ENCODE measurements at regions not wholly inside any gene's neighbourhood (a gene's known extent, or its start where the extent isn't known, plus 50 kb on each side); places are given as distances from the start of the nearest gene placed in this dataset.

DNA sequence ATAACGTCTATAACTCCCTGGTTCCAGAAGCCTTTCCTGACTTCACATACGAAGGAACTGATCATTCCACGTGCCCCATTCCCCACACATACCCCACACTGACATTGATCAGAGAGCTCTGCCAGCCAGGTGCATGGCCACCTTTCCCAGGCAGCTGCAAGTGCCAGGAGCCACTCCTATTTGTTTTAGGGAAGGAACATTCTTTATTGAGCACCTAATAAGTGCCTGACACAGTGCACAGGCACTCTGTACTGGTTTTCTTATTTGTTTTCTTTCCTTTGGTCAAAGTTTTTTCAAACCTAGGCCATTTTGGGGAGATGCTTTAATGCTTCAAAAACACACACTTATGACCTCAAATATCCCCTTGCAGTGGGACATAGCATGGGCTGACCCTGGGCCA, 50.0 kb downstream of the PITPNM2 start:
- no peak for DNase-seq

DNA sequence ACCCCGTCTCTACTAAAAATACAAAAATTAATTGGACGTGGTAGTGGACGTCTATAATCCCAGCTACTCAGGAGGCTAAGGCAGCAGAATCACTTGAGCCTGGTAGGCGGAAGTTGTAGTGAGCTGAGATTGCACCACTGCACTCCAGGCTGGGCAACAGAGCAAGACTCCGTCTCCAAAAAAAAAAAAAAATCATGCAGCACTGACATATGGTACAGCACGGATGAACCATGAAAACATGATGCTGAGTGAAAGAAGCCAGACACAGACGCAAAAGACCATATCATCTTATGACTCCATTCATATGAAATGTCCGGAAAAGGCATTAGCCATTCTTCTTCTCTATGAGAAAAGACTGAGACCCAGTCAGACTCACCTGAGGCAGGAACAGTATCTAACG, 50.4 kb downstream of the PITPNM2 start:
- no peak for DNase-seq

DNA sequence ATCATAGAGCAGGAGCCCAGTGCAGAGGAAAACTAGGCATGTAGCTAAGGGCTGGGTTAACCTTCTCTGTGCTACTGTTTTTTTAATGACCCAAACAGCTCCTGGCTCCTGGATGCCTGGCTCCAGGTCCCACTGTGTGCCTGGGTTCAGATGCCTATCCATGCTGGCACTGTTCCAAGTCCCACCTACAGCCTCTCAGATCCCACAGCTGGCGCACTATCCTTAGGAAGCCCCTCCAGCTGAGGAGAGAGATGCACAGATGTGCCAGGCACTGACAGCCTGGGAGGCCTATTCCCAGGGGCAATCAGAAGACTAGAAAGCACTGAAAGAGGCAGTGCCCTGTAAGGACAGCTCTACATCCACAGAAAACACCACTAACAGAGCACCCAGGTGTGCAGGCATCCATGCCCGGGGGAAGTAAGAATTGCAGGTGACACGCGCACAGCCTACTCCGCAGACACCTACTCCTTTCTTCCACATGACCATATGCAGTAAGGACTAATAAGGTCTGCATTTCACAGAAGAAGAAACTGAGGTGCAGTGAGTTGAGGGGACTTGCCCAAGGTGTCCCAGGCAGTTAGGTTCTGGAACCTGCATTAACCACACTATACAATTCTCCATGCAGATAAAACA, 51.2 kb downstream of the PITPNM2 start:
- DNase-seq = peak; percentile 26

DNA sequence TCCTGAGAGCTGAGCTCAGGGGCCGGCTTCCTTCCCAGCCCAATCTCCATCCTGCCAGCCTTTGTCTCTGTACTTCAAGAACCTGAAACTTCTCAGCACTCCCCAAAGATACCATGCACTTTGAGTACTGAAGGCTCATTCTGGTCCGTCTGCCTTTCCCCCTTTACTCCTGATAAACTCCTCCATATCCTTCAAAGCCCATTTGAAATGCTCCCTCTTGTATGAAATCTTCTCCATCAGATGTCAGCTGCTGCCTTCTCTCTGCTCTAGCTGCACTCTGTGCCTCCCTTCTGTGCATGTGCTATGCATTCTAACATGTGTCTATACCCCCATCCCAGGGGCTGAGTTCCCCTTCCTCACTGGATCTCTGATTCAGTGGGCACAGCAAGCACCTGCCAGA, 52.1 kb downstream of the PITPNM2 start:
- DNase-seq = no peak

DNA sequence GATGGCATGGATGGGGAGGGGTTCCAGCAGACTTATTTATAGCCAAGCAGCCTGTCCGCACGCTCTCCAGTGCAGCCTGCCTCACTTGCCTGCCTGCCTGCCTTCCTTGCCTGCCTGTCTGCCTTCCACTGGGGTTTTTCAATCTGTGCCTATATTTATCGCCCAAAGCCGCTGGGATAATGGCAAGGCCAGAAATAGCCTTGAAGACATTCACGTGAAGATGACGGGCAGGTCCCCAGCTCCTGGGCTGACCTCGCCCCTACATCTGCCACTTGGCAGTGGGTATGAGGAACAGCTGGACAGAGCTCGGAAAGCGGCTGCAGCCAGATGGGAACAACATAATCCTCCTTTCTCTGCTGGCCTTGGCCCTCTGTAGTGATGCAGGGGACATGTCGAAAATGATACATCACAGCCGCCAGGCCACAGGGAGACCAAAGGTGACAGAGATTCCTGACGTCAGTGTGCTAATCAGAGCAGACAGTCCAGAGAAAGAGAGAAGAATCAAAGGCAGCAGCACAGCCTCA, 53.3 kb downstream of the PITPNM2 start:
- peak; percentile 44 for DNase-seq

DNA sequence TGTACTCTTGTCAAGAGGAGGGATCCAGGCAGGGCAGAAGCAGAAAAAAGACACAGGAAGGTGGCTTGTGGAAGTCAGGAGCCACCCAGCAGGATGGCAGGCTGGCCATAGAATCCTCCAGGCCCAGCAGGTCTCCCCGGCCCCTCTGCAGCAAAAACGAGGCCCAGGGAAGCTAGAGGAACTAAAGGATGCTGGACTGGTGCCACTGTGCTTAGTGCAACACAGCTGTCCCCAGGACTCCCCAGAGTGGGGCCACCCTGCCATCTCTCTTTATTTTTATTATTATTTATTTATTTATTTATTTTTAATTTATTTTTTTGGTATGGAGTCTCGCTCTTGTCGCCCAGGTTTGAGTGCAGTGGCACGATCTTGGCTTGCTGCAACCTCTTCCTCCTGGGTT, 54.1 kb downstream of the PITPNM2 start:
- no peak for DNase-seq

DNA sequence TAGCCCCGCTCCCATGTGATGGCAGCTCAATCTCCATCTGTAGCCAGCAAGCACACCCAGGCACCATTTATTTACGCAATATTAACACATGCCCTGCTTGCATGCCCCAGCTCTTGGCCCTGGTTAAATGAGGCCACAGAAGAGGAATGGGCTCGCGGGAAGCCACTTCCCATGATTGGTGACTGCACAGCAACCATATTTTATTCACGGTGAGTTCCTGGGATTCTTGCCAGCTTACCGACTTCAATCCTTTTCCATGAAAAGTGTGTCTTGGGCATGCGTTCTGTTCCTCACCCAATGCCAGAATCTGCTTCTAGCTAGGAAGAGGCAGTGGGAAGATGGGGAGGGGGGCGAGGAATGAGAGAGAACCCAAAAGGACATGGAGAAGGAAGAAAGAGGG, 54.7 kb downstream of the PITPNM2 start:
- no peak for DNase-seq

DNA sequence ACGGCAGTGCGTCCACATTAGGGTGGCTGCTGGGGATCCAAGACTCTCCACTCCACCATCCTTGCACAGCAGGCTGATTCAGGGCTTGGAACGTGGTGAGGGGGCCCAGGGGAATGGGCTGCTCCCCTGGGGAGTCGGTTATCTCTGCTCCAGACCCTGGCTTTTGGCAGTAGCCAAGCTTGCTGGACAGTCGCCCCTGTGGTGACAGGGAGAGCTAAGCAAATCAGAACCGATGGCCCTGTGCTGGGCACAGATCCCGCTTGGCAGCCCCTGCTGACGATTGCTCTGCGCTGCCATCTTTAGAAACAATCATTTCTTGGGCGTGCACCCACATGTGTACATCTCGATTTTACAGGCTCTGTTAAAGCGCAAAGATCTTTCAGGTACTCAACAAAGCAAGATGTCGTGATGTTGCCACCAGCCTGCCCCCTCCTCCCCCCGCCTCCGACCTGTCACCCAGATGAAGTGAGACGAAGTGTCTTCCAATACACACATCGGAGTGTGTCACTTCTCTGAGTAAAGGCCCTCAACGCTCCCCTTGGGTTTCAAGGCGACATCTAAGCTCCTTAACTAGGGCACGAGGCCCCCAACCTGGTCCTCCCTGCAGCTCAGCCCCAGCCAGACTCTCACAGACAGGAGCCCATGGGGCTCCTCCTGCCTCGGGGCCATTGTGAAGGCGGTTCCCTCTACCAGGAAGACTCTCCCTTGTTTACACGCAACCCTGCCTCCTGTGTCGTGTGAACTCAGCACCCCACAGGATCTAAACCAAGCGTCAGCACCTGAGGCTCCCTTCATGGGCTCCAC, 55.6 kb downstream of the PITPNM2 start:
- DNase-seq = no peak

DNA sequence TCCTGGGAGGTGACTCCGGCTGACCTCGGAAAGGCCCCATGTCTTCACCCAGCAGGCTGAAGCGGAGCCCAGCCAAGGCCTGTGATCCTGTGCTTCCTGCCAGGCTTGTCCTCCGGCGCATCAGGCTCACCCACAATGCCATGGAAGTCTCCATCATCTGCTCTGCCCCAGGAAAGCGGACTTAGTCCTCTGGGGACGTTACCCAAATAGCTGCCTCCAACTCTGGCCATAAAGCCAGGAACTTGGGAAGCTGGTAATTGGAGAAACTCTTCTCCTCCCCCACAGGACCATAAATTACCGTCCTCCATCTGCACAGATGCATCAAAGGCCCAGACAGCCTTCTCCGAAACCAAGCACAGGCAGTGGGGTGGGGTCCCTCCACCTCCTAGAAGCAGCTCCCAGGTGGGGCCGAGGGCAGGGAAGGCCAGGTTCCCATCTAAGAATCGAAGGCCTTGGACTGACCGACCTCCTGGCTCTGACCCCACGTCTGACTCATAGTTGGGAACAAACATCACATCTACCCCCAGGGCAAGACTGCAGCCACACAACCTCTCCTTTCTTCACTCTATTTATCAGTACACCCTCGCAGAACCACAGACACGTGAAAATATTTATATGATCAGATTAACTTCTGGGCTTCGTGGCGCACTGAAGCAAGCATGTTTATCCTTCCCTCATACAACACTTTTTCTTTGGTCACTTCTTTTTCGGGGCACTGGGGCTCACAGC, 56.4 kb downstream of the PITPNM2 start:
- DNase-seq = no peak

DNA sequence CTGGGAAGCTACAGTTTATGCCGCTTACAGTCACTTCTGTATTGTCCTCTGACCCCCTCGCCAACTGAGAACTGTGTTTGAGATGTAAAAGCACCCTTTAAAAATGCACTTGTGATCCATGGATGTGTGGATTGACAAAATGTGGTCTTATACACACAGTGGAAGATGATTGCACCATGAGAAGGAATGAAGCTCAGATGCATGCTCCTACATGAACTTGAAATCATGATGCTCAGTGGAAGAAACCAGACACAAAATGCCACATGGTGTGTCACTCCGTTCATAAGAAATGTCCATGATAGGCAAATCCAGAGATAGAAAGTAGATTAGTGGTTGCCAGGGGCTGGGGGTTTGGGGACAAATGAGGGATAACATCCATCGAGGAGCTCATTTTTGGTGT, 58.0 kb downstream of the PITPNM2 start:
- DNase-seq = no peak

DNA sequence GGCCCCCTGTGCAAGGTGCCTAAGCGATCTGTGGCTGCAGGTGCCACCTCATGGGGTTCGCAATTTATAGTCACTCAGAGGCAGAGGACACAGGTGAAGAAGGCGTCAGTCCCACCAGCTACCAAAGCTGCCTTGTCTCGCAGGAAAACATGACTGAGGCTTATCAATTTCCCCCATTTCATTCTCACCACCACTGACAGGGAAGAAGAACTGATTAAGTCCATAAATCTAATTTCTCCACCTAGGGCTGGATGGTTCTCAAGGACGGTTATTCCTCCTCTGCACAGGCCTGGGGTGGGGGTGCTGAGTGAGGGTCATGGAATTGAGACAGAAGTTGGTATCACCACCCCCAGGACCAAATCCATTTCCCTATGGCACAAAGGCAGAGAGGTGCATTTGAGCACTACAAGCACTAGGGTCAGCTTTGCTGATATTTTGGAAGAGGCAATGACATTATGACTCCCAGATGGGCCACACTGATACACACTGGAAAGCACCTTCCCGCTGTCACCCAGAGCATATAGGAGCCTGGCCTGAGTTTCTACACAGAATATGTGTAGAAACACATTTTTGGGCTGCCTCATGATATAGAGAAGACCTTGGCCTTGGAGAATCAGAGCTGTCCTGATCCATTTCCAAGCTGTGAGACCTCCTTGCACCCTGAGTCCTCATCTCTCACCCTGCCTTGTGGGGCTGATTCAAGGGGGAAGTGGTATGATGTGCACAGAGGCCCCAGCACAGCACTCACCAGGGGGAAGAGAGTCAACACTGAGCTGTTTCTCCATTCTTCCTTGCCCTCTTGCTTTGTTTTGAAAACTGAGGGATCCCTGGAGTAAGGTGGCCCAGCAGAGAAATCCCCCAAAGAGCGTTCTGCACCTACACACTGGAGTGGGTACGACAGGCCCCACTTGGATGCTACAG, 59.4 kb downstream of the PITPNM2 start:
- no peak for DNase-seq

DNA sequence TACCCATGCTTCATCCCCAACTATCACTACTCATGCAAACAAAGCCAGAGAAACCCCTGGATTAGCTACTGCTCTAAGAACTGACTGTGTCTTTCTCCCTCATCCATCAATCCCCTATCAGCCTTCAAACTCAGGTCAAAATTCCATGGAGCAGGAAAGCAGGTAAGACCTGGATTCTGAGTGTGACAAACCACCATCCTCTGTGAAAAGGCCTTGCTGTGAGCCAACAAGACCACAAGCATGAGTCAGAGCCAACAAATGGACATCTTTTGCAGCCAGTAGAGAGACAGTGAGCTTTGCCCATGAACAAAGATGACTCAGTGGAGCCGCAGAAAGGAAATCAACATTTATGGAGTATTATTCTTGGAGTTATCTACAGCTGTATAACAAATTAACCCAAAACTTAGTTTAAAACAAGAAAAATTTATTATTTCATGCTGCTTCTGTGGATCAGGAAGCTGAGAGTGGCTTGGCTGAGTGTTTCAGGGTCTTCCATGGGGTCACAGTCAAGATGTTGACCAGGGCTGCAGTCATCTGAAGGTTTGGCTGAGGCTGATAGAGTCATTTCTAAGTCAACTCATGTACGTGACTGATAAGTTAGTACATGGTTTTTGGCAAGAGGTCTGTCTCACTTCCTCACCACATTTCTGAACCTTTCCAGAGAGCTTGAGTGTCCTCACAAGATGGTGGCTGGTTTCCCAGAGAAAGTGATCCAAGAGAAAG, 61.1 kb downstream of the PITPNM2 start:
- DNase-seq = no peak

DNA sequence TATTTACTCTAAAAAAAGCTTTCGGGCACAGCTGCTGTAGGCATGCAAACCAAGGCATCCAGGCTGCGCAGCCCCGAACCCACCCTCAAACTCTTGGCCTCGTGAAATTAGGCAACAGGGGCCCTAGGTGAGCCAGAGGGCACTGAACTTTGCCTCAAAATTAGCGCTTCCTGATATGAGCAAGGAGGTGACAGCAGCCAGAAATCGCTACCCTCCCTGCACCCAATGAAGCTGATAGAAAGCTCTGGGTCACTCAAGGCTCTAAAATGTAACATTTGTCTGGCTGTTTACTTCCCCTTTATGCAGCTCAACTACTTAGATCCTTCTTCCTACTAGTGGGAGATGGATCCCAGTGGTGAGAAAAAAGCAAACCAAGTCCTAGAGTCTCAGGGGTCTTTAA, 61.8 kb downstream of the PITPNM2 start:
- DNase-seq = no peak

DNA sequence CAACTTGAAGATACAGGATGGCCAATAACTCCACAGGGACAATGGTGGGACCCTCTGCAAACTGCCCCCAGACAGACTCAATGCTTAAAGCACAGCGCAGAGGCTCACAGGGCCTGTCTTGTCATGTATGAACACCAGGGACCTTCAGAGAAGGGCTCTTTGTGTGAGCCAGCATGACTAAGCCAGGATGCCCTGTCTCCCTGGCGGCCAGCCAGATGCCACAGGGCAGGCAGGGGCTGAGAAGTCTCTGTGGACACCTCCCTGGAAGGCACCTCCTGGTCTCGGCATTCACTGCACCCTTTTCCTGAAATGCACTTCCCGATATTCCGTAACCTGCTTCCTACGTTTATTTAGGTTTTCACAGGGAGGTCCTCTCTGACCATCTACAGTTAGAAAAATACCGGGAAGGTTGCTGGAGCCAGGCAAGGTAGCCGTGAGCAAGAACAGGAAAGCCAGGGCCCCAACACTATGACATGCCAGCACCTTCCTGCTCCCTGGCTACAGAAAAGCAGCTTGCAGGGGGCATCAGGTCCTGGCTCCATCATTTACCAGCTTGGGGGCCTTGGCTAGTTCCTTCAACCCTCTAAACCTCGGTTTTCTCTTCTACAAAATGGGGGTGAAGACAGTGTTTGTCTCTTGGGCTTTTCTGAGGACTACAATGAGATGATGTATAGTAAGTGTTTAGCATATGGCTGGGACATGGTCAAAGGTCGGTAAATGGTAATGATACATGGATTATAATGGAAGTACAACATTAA, 65.0 kb downstream of the PITPNM2 start:
- no peak for DNase-seq

DNA sequence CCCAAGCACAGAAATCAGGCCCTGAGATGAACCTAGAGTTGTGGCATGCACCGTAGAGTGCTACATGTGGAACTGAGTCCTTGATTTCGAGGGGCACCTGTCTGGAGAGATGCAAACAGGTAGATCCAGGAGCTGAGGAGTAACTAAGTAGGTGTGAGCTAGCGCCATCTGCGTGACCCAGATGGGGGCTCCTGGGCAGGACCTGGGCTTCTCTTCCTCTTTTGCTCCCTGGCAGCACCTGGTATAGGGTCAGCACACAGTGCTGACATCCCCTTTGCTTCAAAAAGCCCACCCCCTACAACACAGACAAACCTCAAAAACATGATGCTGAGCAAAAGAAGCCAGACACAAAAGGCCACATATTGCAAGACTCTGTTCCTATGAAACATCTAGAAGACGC, 65.8 kb downstream of the PITPNM2 start:
- DNase-seq = no peak

DNA sequence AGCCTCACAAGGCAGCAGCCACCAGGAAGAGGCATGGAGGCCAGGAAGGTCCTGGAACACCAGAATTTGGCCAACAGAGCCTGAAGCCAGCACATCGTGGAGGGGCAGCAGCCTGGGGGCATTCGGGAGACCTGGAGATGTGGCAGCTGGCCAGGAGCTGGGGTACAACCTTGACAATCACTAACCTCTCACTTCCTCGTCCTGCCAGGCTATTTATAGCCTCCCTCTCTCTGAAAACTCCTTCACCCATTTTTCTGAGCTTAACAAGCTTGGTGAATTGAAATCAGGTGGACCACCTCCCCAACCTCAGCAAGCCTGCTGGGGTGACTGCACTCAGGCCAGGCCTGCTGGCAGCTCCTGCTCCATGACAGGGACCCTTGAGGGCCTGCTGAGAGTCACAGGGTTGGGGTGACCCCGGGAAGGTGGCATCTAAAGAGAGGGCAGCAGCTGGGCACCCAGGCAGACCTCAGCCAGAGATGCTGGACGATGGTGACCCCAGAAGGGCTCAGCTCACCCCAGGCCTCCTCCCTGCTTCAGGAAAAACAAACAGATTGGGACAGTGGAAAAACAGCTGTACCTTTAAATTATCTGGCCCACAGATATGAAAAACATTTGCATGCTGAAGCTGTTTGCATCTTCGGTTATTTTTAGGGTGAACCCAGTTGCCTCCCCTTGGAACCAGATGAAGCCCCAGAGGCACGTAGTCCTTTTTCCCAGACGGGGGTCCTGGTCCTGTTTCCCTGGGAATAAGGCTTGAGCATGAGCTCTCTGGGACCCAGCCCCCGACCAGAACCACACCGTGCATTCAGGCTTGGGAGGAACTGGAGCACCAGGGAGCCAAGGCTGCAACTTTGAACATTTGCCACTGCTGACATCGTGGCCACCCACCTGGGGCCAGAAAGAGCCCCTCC, 67.0 kb downstream of the PITPNM2 start:
- no peak for DNase-seq

DNA sequence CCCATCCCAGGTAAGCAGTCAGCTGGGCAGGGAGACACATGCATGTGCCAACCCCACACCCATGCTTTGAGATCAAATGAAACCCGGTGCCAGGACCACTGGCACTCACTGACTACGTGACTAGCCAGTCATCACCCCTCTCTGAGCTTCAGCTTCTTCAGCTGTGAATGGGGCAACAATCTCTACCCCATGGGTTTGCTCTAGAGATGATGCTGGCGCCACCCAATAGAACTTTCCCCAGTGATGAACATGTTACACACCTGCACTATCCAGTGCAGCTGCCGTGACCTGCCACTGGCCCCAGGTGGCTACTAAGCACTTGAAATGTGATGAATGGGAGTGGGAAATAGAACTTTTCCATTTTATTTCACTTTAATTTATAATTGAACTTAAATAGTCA, 70.3 kb downstream of the PITPNM2 start:
- no peak for DNase-seq

DNA sequence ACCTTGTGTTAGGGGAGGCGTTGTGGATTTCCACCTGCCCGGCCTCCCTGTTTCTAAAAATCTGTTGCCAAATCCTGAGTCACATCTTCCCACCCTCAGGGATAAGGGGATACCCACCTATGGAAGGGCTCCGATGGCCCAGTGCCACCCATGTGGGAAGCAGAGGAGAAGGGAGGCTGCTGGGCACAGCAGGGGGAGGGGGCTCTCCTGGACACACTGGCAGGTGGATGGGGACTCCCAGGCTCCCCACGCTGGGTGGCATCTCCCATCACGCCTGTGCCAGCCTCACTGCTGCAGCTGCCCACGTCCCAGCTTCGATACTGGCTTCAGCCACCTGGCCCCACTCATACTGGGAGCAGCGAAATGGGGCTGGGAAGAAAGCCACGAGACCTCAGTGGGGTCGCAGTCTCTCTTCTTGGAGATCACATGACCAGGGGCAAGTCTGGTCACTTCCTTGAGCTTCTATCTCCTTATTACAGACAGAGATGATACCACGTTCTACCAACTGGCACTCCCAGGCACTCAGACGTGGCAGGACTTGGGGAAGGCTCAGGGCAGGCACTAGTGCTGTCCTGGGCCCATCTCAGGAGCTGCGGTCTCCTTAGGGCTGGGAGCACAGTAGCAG, 72.2 kb downstream of the PITPNM2 start:
- no peak for DNase-seq

DNA sequence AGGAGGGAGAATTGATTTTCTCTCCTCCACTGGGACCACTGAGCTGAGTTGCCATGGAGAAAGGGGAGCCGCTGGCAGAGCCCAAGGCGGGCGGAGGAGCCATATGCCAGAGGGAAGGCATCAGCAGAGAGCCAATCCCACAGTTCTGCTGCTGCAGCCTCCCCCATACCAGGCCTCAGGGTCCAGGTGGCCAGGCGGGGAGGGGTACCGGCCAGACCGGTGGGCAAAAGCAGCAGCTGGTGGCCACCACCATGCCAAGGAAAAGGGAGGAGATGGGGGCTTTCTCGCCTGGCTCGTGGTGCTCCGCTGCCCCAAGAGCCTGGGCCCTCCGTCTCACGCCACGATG, 72.8 kb downstream of the PITPNM2 start:
- peak; percentile 44 for DNase-seq

Measured in NCI-H2227 treated with DMSO at 0.1 percent for 48 hours (cell line).